K562 (cell line): ENCODE measurements at regions not wholly inside any gene's neighbourhood (a gene's known extent, or its start where the extent isn't known, plus 50 kb on each side); places are given as distances from the start of the nearest gene placed in this dataset.

ENCODE experiments used
- ATAC-seq: fragments of 200-7000 bp; cut with Tn5 transposase; 3 replicates; pipeline ENCODE4 v1.9.1; 2020; ENCODE audit warnings: moderate library complexity
- BruUV-seq: library from RNA; stranded (reverse); fragments of 400-500 nt; replicated peaks from 2 replicates; lab custom pipeline; 2021; lab: Mats Ljungman, UMichigan
- CTCF ChIA-PET: fragments of 300-600 bp; formaldehyde crosslinking; extraction: SDS; loops from one replicate; lab custom pipeline; 2021; ENCODE audit warnings: low intra/inter-chr PET ratio; lab: Yijun Ruan, JAX
- POLR2A ChIA-PET: fragments of 300-600, 350-650 bp; sonication (Branson Sonifier 250); formaldehyde crosslinking; extraction: SDS; loops from one replicate; lab custom pipeline; 2021; ENCODE audit warnings: antibody characterized with exemption, inconsistent platforms; lab: Yijun Ruan, JAX
- DNase-seq, 4 experiments: peaks; one replicate each; pipeline versions ENCODE4 v3.0.0 to v3.0.0-alpha.2; 2011 to 2018; ENCODE audit warnings: low spot score in 3 of 4, mixed read lengths in 3 of 4; ENCODE audit errors: extremely low read depth in 1 of 4
- FAIRE-seq: peaks from 2 replicates; lab custom pipeline; 2011; peaks lifted over from hg19 to GRCh38; lab: Jason Lieb, UNC
- H2AFZ ChIP-seq: 2 replicates; pipeline ENCODE4 v1.6.0; 2011; ENCODE audit warnings: low read depth, low read length, control low read depth, inconsistent platforms
- H3K27ac ChIP-seq: fragments of 200-600 bp; 3 replicates; pipeline ENCODE4 v1.8.0; 2011; ENCODE audit warnings: low read depth, mild to moderate bottlenecking, control low read depth, inconsistent platforms, low read length, moderate library complexity, mixed read lengths; ENCODE audit errors: extremely low read depth
- H3K27me3 ChIP-seq, 2 experiments: fragments of 300-600 bp in 1 of 2; 2 replicates in 1 of 2; 3 replicates in 1 of 2; pipeline versions ENCODE4 v1.6.0 to v1.8.0; 2011; ENCODE audit warnings: inconsistent platforms in 2 of 2, low read length in 2 of 2, mild to moderate bottlenecking in 1 of 2, mixed read lengths in 1 of 2, moderate library complexity in 1 of 2; ENCODE audit not compliant: control insufficient read depth in 2 of 2, insufficient read depth in 2 of 2
- H3K36me3 ChIP-seq: fragments of 300-600 bp; 3 replicates; pipeline ENCODE4 v1.8.0; 2011; ENCODE audit warnings: mild to moderate bottlenecking, low read length, inconsistent platforms; ENCODE audit not compliant: control insufficient read depth, insufficient read depth
- H3K4me1 ChIP-seq, 2 experiments: fragments of 200-600 bp in 1 of 2; replicated peaks in 1 of 2; 2 replicates in 1 of 2; 3 replicates in 1 of 2; pipeline versions ENCODE4 v1.5.1 to v1.8.0; 2011; ENCODE audit warnings: inconsistent platforms in 2 of 2, low read length in 2 of 2, mild to moderate bottlenecking in 1 of 2, mixed read lengths in 1 of 2, moderate library complexity in 1 of 2; ENCODE audit not compliant: control insufficient read depth in 2 of 2, insufficient read depth in 2 of 2
- H3K4me2 ChIP-seq: 2 replicates; pipeline ENCODE4 v1.6.1; 2011; ENCODE audit warnings: low read length, control low read depth, inconsistent platforms, mixed read lengths; ENCODE audit not compliant: insufficient read depth
- H3K4me3 ChIP-seq: fragments of 200-600 bp; sonication (generic), shearing (Covaris generic); 2 replicates; pipeline ENCODE4 v1.5.1; 2016; ENCODE audit warnings: control low read depth, inconsistent platforms
- H3K79me2 ChIP-seq: fragments of 200-600 bp; 3 replicates; pipeline ENCODE4 v1.8.0; 2011; ENCODE audit warnings: low read length, inconsistent platforms; ENCODE audit not compliant: control insufficient read depth, insufficient read depth
- H3K9ac ChIP-seq, 2 experiments: 2 replicates each; pipeline versions ENCODE4 v1.6.0 to v1.6.1; 2011; ENCODE audit warnings: low read depth in 2 of 2, low read length in 2 of 2, control low read depth in 1 of 2, inconsistent platforms in 1 of 2, mild to moderate bottlenecking in 1 of 2, mixed read lengths in 1 of 2; ENCODE audit not compliant: insufficient read depth in 1 of 2
- H3K9me1 ChIP-seq: one replicate; pipeline ENCODE4 v1.6.0; 2011; ENCODE audit warnings: inconsistent platforms, mild to moderate bottlenecking, low read length, moderate library complexity; ENCODE audit not compliant: control insufficient read depth, insufficient read depth
- H3K9me3 ChIP-seq: replicated peaks from 2 replicates; pipeline ENCODE4 v1.5.1; 2011; ENCODE audit warnings: low read depth, low read length, inconsistent platforms; ENCODE audit not compliant: control insufficient read depth, insufficient read depth
- H4K20me1 ChIP-seq: replicated peaks from 2 replicates; pipeline ENCODE4 v1.6.1; 2011; ENCODE audit warnings: low read length, inconsistent platforms, mixed read lengths; ENCODE audit not compliant: control insufficient read depth, insufficient read depth
- CAMTA2 ChIP-seq: fragments of 250-450 bp; sonication (Bioruptor Pico); conservative IDR thresholded peaks from 2 replicates; pipeline ENCODE4 v1.5.1; 2022
- CHD1 ChIP-seq: fragments of 200-600 bp; sonication (generic); IDR thresholded peaks from one replicate; pipeline ENCODE4 v1.6.1; 2012; ENCODE audit warnings: mild to moderate bottlenecking, moderate library complexity, low read length, inconsistent platforms
- DEAF1 ChIP-seq: fragments of 450-650 bp; formaldehyde crosslinking; IDR thresholded peaks from 2 replicates; pipeline ENCODE4 v1.4.0; 2020; ENCODE audit warnings: mild to moderate bottlenecking, moderate library complexity
- E2F8 ChIP-seq: fragments of 450-650 bp; IDR thresholded peaks from 2 replicates; pipeline ENCODE4 v1.7.1; 2018; ENCODE audit warnings: mild to moderate bottlenecking, low read depth; ENCODE audit not compliant: partially characterized antibody
- FOXJ2 ChIP-seq: fragments of 200-800 bp; sonication (Bioruptor generic); IDR thresholded peaks from 2 replicates; pipeline ENCODE4 v1.6.1; 2016; ENCODE audit warnings: missing genetic modification characterization, missing compliant biosample characterization
- HES1 ChIP-seq: fragments of 450-650 bp; IDR thresholded peaks from 2 replicates; pipeline ENCODE4 v1.6.1; 2016; ENCODE audit warnings: low read depth, mild to moderate bottlenecking, moderate library complexity
- HOXB6 ChIP-seq: fragments of 250-450 bp; sonication (Bioruptor Pico); IDR thresholded peaks from 2 replicates; pipeline ENCODE4 v1.5.1; 2022; ENCODE audit warnings: mild to moderate bottlenecking, borderline replicate concordance
- RFX1 ChIP-seq: fragments of 450-650 bp; IDR thresholded peaks from 2 replicates; pipeline ENCODE4 v1.6.1; 2016; ENCODE audit warnings: mild to moderate bottlenecking, moderate library complexity
- TCF3 ChIP-seq: sonication (generic); formaldehyde crosslinking; IDR thresholded peaks from 2 replicates; pipeline ENCODE4 v1.4.0; 2020; ENCODE audit warnings: mild to moderate bottlenecking, missing genetic modification reagents
- UBTF ChIP-seq, 2 experiments: IDR thresholded peaks; 2 replicates each; pipeline ENCODE4 v1.6.1; 2012; ENCODE audit warnings: improper control_type of control experiment in 2 of 2, low read depth in 2 of 2, low read length in 2 of 2, borderline replicate concordance in 1 of 2
- YY1 ChIP-seq, 3 experiments: IDR thresholded peaks; 2 replicates each; pipeline ENCODE4 v1.6.1; 2011; ENCODE audit warnings: low read length in 2 of 3, mild to moderate bottlenecking in 2 of 3, moderate library complexity in 2 of 3, borderline replicate concordance in 1 of 3, control low read depth in 1 of 3, low read depth in 1 of 3; ENCODE audit not compliant: insufficient read depth in 3 of 3, insufficient replicate concordance in 2 of 3, control insufficient read depth in 1 of 3, insufficient read length in 1 of 3; ENCODE audit errors: extremely low read depth in 1 of 3
- ZC3H8 ChIP-seq: fragments of 450-650 bp; IDR thresholded peaks from 2 replicates; pipeline ENCODE4 v1.6.1; 2017
- ZNF140 ChIP-seq: fragments of 250-450 bp; sonication (Bioruptor Pico); IDR thresholded peaks from 2 replicates; pipeline ENCODE4 v1.8.0; 2021; ENCODE audit warnings: moderate library complexity, mild to moderate bottlenecking, inconsistent platforms
- WGBS: fragments of 100-300 bp; shearing (Covaris generic); methylation state at CpG from one replicate; pipeline ENCODE4 v1.1.6; 2016; ENCODE audit warnings: low coverage, mixed read lengths; ENCODE audit not compliant: insufficient coverage; ENCODE audit errors: missing lambda C conversion rate; 5-methylcytosine and 5-hydroxymethylcytosine counted together
- in situ Hi-C: fragments of 300-500 bp; cut with MboI; formaldehyde crosslinking; loops from 4 replicates; pipeline ENCODE4 v1.15.0; 2018; ENCODE audit warnings: inconsistent platforms, mixed read lengths
- intact Hi-C: fragments of 100-400 bp; cut with micrococcal nuclease; formaldehyde crosslinking; loops from 2 replicates; pipeline ENCODE4 v1.14.2; 2022

- H3K4me1 ChIP-seq: peaks cover 11 to 12% of the 10 kb centered on the region in 2 experiments; a peak in 4 of 5 replicates
- H3K9ac ChIP-seq: no peak overlapping the region
- H3K36me3 ChIP-seq: no peaks in the 10 kb centered on the region
- in situ Hi-C loops (no loop called here), intact Hi-C loops (no loop called here)
- peaks cover 15% of the 10 kb centered on the region for H4K20me1 ChIP-seq
- H3K9me3 ChIP-seq: peaks cover 7% of the 10 kb centered on the region
- H3K4me2 ChIP-seq: no peak overlapping the region
- H3K79me2 ChIP-seq: no peaks in the 10 kb centered on the region
- BruUV-seq: no TSS peak
- ATAC-seq (no peak), FAIRE-seq (no peak), DNase-seq (no peak)
- ChIA-PET CTCF (no interaction called here), POLR2A (interaction anchor here (0.8 to 1.1 kb wide), 2 partner anchors 8 to 77 kb away, joined by 3 read pairs; no protein-coding TSS in a partner anchor)
- H3K27ac ChIP-seq: no peak overlapping the region
- H2AFZ ChIP-seq: no peak overlapping the region
- no peaks in the 10 kb centered on the region for H3K9me1 ChIP-seq
- peaks cover 29 to 69% of the 10 kb centered on the region in 2 experiments for H3K27me3 ChIP-seq
- WGBS: 2% methylated on average over 14 of the region's 16 CpGs
- H3K4me3 ChIP-seq: no peak overlapping the region
- TF ChIP-seq HES1: no peak
- TF ChIP-seq RFX1: no peak
- no peak for TF ChIP-seq CHD1
- TF ChIP-seq ZNF140: no peak
- TF ChIP-seq UBTF (IDR thresholded peaks at IDR 0.05; ENCODE audit: borderline replicate concordance in 1 of 2, low read depth in 2 of 2, low read length in 2 of 2): no peak
- no peak for TF ChIP-seq FOXJ2 (tag)
- no peak for TF ChIP-seq E2F8
- no peak for TF ChIP-seq CAMTA2 (CRISPR knock-in tag)
- no peak for TF ChIP-seq TCF3
- no peak for TF ChIP-seq DEAF1 (CRISPR knock-in tag)
- no peak for TF ChIP-seq HOXB6 (CRISPR knock-in tag)
- TF ChIP-seq YY1 (IDR thresholded peaks at IDR 0.05; ENCODE audit: borderline replicate concordance in 1 of 3, control insufficient read depth in 1 of 3, extremely low read depth in 1 of 3, insufficient read depth in 3 of 3, insufficient read length in 1 of 3, insufficient replicate concordance in 2 of 3, low read depth in 1 of 3, low read length in 2 of 3): no peak
- no peak for TF ChIP-seq ZC3H8
These were observed 105.9 kb upstream of the SEC14L1 start for GRCh38 chr17:77034677-77035424.
